Urothelium cell line (cell line): ENCODE measurements at regions not wholly inside any gene's neighbourhood (a gene's known extent, or its start where the extent isn't known, plus 50 kb on each side); places are given as distances from the start of the nearest gene placed in this dataset.

Source experiments
- DNase-seq: peaks from one replicate; pipeline ENCODE4 v3.0.0; 2011; ENCODE audit warnings: low spot score, mixed read lengths
- FAIRE-seq: peaks from 2 replicates; lab custom pipeline; 2011; peaks lifted over from hg19 to GRCh38; lab: Jason Lieb, UNC

DNA sequence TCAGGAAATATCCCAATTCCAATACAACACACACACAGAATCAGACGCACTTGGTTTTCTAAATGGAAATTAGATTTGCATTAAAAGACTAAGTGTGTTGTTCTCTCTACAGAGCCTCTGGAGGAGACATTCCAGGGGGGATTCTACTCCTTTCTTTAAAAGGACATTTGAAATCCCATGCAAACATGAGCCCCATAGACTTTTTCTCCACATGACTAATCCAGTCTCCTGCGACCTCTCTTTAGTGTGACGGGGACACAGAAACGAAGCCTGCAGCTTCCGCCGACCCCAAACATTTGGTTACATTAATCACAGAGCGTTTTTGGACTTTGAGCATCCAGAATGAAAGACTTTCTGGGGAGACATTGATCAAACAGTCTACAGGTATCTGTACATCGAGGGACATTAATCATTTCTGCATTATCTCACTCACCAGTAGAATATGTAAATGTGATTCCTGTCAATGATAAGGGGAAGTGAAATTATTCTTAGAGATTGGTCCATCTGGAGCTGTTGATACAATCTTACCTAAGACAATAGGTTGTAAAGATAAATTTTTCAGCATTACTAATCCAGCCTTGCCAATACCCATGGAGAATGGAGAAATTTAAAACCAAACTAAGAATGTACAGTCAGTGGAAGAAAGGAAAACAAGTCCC is 103.4 kb upstream of the IRX3 start:
- DNase-seq, result no peak
- no peak for FAIRE-seq

- FAIRE-seq (no peak), DNase-seq (no peak)
These were observed 98.6 kb upstream of the IRX3 start for GRCh38 chr16:54385141-54385540.

GRCh38 chr16:54381601-54382313 is 95.2 kb upstream of the IRX3 start:
- no peak for FAIRE-seq
- no peak for DNase-seq

DNA sequence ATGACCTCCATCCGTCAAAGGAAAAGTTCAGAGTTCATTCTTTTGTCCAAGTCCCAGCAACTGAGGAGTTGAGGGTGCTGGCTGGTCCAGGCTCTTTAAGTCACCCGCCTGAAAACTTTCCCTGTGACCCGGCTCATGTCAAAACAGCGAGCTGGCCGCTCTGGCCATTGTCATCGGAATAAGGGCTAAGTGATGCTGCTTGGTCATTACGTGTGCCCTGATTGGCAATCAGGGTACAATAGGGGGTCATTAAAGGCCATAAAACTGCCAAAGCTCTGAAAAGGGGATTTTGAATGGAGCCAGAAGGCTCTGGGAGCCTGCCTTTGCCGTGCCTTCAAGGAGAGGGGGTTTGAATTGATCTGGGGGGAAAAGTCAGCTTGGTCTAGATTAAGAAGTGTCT is 88.5 kb upstream of the IRX3 start:
- DNase-seq (no peak), FAIRE-seq (no peak)

GRCh38 chr16:54373534-54374520 is 87.2 kb upstream of the IRX3 start:
- peak; percentile 78 for DNase-seq
- no peak for FAIRE-seq

DNA sequence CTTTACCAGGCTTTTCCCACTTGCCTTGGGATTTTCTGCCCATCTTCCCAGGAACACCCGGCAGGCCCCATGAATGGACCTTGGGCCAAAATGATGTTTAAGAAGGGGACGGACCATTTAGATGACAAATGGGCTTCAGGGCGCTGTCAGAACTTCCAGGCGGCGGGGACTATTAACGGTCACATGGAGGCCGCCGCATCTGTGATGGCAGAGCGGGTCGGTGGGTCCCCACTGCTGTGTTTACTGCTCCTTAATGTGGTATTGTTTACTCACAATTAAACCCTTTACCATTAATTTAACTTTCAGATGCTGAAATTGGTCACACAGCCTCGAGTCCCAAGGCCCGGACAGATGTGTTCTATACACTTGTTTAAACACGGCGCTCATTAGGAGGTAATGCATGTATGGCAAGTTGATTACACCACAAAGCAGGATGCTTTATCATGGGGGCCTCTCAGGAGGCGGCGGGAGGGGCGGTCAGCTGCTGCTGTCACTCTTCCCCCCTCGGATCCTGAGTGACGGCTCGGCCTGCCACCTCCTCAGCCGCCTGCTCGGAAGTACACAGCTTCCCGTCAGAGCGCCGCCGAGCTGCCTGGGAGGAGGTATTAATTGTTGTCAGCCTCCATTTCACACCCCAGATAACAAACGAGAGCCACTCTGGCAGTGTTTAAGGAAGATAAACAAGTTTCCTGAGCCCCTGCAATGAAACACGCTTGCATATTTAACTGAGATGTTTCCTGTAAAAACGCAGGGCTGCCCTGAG is 83.9 kb upstream of the IRX3 start:
- FAIRE-seq (no peak), DNase-seq (no peak)

DNA sequence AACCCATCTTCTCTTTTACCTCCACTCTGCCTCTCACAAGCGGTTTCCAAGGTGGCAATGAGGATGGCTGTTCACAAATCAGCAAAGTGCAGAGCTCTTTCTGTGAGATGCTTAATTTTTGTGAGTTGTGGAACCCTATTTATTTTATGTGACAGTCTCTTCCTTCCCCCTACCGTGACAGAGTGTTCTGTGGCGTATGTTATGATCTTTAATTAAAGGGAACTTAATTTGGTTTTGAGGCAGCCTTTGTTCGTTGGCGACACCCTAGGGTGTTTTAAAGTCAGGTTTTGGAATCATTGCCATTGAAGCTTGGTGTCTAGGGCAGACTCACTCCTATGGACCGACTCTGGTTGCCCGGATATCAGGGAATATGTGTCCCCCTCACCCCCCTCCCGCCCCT is 83.3 kb upstream of the IRX3 start:
- FAIRE-seq (no peak), DNase-seq (no peak)

- no peak for FAIRE-seq
- DNase-seq, result no peak
These were observed 80.4 kb upstream of the IRX3 start for GRCh38 chr16:54366943-54367342.

- FAIRE-seq (no peak), DNase-seq (no peak)
These were observed 79.5 kb upstream of the IRX3 start for GRCh38 chr16:54365990-54366634.

DNA sequence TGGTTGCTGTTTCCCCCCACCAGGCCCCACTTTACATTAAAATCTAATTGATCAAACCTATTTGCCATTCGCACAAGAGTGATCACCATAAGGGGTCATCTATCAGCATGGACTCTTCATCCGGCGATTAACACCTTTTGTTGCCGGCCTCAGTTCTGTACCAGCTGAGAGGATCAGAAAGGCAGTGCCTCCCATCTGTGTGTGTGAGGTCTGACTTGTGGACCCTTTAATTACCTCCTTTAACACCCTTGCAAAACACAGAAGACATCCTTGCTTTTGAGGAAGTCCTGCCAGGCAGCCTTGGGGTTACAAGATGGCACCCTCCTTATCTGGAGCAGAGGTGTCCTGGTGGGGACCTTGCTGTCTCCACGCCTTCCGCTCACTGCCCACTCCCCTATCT is 77.2 kb upstream of the IRX3 start:
- FAIRE-seq, result no peak
- no peak for DNase-seq

- no peak for FAIRE-seq
- DNase-seq, result no peak
These were observed 76.1 kb upstream of the IRX3 start for GRCh38 chr16:54362591-54363206.

DNA sequence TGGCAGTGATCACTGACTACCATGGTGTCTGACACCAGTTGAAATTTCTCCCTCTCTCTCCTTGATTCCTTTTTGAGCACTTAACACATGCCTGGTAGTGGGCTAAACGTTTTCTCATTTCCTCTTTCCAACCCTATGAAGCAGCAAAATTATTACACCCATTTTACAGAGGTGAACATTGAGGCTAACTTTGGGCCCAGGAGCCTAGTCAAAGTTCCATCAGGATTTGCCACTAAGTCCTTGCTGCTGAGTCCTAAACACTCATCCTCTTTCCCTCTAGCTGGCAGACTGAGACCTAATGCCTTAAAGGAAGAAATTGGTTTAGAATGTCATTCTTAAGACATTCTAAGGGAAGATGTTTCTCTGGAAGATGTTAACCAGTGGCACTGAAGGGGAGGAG is 74.7 kb upstream of the IRX3 start:
- no peak for FAIRE-seq
- no peak for DNase-seq

DNA sequence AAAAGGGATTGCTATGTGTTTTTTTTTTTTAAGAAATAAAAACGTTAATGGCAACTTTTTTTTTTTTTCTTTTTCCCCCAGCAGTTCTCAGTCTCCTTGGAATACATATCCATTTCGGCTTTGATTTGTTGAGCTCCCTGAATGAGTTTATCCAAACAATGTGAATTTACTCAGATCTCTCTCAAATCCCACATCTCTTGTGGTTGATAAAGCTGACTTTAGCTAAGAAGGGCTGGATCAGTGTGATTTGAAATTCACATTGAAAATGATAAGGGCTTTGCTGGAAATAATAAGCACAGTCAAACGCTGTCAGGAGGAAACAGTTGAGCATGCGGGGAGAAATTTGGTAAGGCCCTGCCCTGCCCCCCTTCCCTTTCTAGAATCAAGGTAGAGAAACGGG is 74.1 kb upstream of the IRX3 start:
- DNase-seq (no peak), FAIRE-seq (no peak)

DNA sequence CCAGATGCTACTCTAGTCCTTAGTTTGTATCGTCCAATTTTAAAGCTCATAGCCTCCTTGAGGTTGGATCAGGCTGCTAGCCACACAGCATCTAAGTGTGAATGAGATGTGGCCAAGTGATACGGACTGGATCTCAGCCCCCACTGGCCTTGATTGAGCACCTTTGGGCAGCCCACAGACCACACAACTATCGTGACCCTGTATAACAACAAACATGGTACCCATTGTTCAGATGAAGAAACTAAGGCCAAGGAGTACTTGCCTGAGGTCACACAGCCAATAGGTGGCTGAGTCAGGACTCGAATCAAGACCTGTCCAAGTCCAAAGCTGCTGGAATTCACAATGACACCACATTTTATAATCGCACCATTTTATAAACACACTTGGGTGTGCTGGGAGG is 73.0 kb upstream of the IRX3 start:
- peak; percentile 46 for FAIRE-seq

DNA sequence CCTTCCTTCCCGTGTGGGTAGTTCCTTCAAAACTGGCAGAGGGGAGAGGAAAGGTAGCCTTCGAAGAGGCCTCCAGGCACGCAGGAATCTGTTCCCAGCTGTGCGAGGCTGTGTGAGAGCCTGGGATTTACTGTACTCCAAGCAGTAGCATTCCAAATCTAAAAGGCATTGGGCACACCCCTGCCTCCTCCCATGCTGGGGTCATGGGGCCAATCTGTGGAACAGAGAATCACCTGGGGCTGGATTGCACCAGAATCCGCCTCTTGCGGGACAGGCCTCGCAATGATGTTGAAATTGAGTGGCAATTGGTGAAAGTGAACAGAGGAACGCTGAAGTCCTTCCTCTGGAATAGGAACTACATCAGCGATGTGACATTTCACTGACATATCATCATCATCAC is 72.5 kb upstream of the IRX3 start:
- DNase-seq, result no peak
- no peak for FAIRE-seq

More for the DNA sequence above, 73.0 kb upstream of the IRX3 start:
- DNase-seq, result no peak

- DNase-seq (no peak), FAIRE-seq (no peak)
These were observed 69.8 kb upstream of the IRX3 start for GRCh38 chr16:54356391-54356790.

GRCh38 chr16:54355251-54355650 is 68.7 kb upstream of the IRX3 start:
- DNase-seq (no peak), FAIRE-seq (no peak)

DNA sequence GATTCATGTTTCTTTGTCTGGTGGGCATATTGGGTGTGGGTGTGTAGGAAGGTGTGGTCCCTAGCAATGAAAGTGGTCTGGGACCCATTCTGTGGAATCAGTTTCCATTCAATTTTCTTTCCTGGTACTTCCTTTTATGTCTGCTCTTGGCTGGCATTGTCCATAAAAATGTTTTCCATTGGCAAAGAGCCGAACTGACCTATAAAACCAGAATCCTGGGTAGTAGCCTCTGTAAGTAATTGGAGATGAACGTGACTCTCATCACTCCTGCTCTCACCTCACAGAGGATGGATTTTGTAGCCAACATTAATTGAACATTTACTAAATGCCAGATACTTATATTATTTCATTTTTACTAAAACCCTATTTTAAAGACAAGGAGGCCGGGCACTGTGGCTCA is 66.5 kb upstream of the IRX3 start:
- FAIRE-seq (no peak), DNase-seq (no peak)

DNA sequence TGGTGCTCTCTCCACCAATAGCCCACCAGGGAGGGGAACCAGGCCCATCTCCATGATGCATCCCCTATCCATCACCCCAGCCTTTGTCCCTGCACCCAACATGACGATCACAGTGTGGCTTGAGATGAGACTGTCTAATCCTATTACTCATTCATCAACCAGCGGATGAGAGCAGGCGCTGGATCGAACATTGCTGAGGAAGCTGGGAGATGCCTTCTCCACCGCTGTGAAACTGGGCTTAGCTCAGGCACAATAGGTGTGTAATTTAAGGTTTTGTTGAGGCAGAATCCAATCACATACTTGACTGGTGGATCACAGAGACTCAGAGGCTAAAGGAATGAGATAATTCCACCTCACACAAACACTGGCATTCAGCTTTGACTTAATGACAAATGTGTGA is 64.6 kb upstream of the IRX3 start:
- no peak for DNase-seq
- no peak for FAIRE-seq

DNA sequence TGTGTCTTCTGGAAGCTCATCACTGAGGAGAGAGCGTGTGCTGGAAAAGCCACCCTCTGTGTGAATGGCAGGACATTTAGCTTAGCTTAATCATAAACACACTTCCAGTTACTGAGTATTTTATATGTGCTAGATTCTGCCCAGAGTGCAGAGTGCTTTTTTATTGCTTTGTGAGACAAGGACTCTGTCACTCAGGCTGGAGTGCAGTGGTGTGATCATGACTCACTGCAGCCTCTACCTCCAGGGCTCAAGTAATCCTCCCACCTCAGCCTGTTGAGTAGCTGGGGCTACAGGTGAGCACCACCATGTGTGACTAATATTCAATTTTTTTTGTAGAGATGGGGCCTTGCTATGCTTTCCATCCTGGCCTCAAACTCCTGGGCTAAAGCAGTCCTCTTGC is 61.4 kb upstream of the IRX3 start:
- DNase-seq, result no peak
- no peak for FAIRE-seq
